BJ (cell line): ENCODE measurements at regions not wholly inside any gene's neighbourhood (a gene's known extent, or its start where the extent isn't known, plus 50 kb on each side); places are given as distances from the start of the nearest gene placed in this dataset.

ENCODE experiments used
- CTCF ChIA-PET: fragments of 350-600 bp; formaldehyde crosslinking; extraction: SDS; loops from one replicate; lab custom pipeline; 2021; ENCODE audit warnings: antibody characterized with exemption, inconsistent platforms; lab: Yijun Ruan, JAX
- POLR2A ChIA-PET: fragments of 300-600 bp; sonication (Branson Sonifier 250); formaldehyde crosslinking; extraction: SDS; loops from one replicate; lab custom pipeline; 2021; ENCODE audit warnings: antibody characterized with exemption; lab: Charles Lee
- DNase-seq: peaks from one replicate; pipeline ENCODE4 v3.0.0-alpha.2; 2011; ENCODE audit warnings: low read depth
- H3K27me3 ChIP-seq: 2 replicates; pipeline ENCODE4 v1.6.0; 2011; ENCODE audit warnings: low read length; ENCODE audit not compliant: control insufficient read depth, insufficient read depth
- H3K36me3 ChIP-seq: 2 replicates; pipeline ENCODE4 v1.5.1; 2011; ENCODE audit warnings: low read length; ENCODE audit not compliant: control insufficient read depth, insufficient read depth
- H3K4me3 ChIP-seq: 2 replicates; pipeline ENCODE4 v1.5.1; 2011; ENCODE audit warnings: low read depth, mild to moderate bottlenecking, control low read depth, low read length
- TF ChIP-seq, protein P1 (sequence below): IDR thresholded peaks from 2 replicates; pipeline ENCODE4 v1.5.1; 2011; ENCODE audit warnings: low read depth, mild to moderate bottlenecking, control low read depth, inconsistent platforms, low read length, moderate library complexity; ENCODE audit not compliant: insufficient read depth

- TF ChIP-seq, protein P1, sequence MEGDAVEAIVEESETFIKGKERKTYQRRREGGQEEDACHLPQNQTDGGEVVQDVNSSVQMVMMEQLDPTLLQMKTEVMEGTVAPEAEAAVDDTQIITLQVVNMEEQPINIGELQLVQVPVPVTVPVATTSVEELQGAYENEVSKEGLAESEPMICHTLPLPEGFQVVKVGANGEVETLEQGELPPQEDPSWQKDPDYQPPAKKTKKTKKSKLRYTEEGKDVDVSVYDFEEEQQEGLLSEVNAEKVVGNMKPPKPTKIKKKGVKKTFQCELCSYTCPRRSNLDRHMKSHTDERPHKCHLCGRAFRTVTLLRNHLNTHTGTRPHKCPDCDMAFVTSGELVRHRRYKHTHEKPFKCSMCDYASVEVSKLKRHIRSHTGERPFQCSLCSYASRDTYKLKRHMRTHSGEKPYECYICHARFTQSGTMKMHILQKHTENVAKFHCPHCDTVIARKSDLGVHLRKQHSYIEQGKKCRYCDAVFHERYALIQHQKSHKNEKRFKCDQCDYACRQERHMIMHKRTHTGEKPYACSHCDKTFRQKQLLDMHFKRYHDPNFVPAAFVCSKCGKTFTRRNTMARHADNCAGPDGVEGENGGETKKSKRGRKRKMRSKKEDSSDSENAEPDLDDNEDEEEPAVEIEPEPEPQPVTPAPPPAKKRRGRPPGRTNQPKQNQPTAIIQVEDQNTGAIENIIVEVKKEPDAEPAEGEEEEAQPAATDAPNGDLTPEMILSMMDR: no peak
- ChIA-PET POLR2A (no interaction called here), CTCF (interaction anchor here (1.7 kb wide), 1 partner anchor 16 kb away, joined by 6 read pairs; no protein-coding TSS in a partner anchor)
- no peaks in the 10 kb centered on the region for H3K36me3 ChIP-seq
- no peaks in the 10 kb centered on the region; the same call in 1 of the 2 replicates for H3K27me3 ChIP-seq
- DNase-seq: no peak
- H3K4me3 ChIP-seq: no peak overlapping the region
Observed at GRCh38 chr1:116185161-116185701, 74.0 kb downstream of the MAB21L3 start.

- CTCF ChIA-PET: no interaction called here
- no peak for DNase-seq
Observed at GRCh38 chr1:116189481-116189880, 78.3 kb downstream of the MAB21L3 start.

DNA sequence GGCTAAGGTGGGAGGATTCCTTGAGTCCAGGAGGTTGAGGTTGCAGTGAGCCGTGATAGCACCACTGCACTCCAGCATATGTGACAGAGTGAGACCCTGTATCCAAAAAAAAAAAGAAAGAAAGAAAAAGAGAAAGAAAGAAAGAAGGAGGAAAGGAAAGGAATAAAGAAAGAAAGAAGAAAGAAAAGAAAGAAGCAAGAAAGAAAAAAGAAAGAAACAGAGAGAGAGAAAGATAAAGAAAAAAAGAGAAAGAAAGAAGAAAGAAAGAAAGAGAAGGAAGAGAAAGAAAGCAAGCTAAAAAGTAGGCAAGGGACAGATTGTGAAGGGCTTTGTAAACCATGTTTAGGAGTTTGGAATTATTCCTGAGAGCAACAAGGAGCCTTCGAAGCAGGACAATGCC, 80.1 kb downstream of the MAB21L3 start:
- Histone ChIP-seq H3K4me3 (no peak overlapping the region), H3K36me3 (no peaks in the 10 kb centered on the region), H3K27me3 (no peaks in the 10 kb centered on the region)
- ChIA-PET POLR2A (no interaction called here), CTCF (interaction anchor here (1.2 kb wide), 2 partner anchors 8 to 23 kb away, joined by 3 read pairs; no protein-coding TSS in a partner anchor)
- TF ChIP-seq, protein P1: no peak
- DNase-seq: no peak

More at GRCh38 chr1:116189481-116189880, 78.3 kb downstream of the MAB21L3 start:
- H3K4me3 ChIP-seq: no peak overlapping the region
- POLR2A ChIA-PET: no interaction called here
- no peaks in the 10 kb centered on the region for H3K36me3 ChIP-seq
- TF ChIP-seq, protein P1: no peak
- no peaks in the 10 kb centered on the region for H3K27me3 ChIP-seq

GRCh38 chr1:116193768-116194167, 82.6 kb downstream of the MAB21L3 start:
- no peak for DNase-seq
- POLR2A ChIA-PET: no interaction called here
- H3K4me3 ChIP-seq: no peak overlapping the region
- no peaks in the 10 kb centered on the region for H3K36me3 ChIP-seq
- TF ChIP-seq, protein P1: no peak
- H3K27me3 ChIP-seq: no peaks in the 10 kb centered on the region
- CTCF ChIA-PET: interaction anchor here (1.2 kb wide), 1 partner anchor 292 kb away, joined by 4 read pairs; no protein-coding TSS in a partner anchor

- H3K4me3 ChIP-seq: no peak overlapping the region
- POLR2A ChIA-PET: no interaction called here
- DNase-seq: no peak
- CTCF ChIA-PET: interaction anchor here (0.8 to 1.2 kb wide), 2 partner anchors 26 to 291 kb away, joined by 3 to 4 read pairs; no protein-coding TSS in a partner anchor
- no peaks in the 10 kb centered on the region for H3K36me3 ChIP-seq
- TF ChIP-seq, protein P1: no peak
- no peaks in the 10 kb centered on the region for H3K27me3 ChIP-seq
Observed at GRCh38 chr1:116194568-116194967, 83.4 kb downstream of the MAB21L3 start.
